ENCODE measurements at regions not wholly inside any gene's neighbourhood (a gene's known extent, or its start where the extent isn't known, plus 50 kb on each side); places are given as distances from the start of the nearest gene placed in this dataset.

DNA sequence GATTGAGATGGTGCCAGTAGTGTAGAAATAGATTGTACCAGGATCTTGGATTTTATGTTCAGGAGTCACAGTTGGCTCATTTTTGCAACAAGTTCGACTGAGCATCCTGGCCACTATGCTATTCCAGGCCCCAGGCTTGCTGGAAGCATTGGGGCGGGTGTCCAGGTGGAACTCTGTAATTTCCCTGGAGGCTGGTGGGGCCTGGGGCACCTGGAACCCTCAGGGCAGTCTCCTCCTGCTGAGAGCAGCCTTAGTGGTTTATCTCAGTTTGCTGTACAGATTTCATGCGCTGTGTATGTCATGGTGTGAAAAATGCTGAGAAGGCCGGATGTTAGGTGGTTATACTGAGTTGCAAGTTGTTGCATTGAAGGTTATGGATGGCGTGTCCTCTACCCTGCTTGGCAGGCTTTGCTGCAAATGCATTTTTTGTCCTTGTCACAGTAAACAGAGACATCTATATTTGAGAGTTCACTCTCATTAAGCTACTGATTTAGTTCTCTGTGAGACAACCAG, 135.1 kb upstream of the MYLIP start:
- TF ChIP-seq, protein P1, sequence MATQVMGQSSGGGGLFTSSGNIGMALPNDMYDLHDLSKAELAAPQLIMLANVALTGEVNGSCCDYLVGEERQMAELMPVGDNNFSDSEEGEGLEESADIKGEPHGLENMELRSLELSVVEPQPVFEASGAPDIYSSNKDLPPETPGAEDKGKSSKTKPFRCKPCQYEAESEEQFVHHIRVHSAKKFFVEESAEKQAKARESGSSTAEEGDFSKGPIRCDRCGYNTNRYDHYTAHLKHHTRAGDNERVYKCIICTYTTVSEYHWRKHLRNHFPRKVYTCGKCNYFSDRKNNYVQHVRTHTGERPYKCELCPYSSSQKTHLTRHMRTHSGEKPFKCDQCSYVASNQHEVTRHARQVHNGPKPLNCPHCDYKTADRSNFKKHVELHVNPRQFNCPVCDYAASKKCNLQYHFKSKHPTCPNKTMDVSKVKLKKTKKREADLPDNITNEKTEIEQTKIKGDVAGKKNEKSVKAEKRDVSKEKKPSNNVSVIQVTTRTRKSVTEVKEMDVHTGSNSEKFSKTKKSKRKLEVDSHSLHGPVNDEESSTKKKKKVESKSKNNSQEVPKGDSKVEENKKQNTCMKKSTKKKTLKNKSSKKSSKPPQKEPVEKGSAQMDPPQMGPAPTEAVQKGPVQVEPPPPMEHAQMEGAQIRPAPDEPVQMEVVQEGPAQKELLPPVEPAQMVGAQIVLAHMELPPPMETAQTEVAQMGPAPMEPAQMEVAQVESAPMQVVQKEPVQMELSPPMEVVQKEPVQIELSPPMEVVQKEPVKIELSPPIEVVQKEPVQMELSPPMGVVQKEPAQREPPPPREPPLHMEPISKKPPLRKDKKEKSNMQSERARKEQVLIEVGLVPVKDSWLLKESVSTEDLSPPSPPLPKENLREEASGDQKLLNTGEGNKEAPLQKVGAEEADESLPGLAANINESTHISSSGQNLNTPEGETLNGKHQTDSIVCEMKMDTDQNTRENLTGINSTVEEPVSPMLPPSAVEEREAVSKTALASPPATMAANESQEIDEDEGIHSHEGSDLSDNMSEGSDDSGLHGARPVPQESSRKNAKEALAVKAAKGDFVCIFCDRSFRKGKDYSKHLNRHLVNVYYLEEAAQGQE (IDR thresholded peaks at IDR 0.05; ENCODE audit: unreplicated experiment), result no peak
- no peak for TF ChIP-seq EZH2 (IDR thresholded peaks at IDR 0.05; ENCODE audit: low read depth, unreplicated experiment)
- no peak for TF ChIP-seq EZH2phosphoT487 (IDR thresholded peaks at IDR 0.05; ENCODE audit: unreplicated experiment)
